ENCODE measurements at regions not wholly inside any gene's neighbourhood (a gene's known extent, or its start where the extent isn't known, plus 50 kb on each side); places are given as distances from the start of the nearest gene placed in this dataset.
"Not testable (repeated sequence)": the region's sequence is repeated elsewhere in the genome, so short reads cannot be mapped to it uniquely, and the experiment has no call there.

GRCh38 chr18:66317243-66318090 is 286.4 kb downstream of the CDH19 start:
- no peak for DNase-seq (ENCODE audit: low read depth)
- no peak overlapping the region for H3K4me3 ChIP-seq (ENCODE audit: low read depth, low read length)

- H3K4me3 ChIP-seq (ENCODE audit: low read depth, low read length): no peak overlapping the region
- no peak for DNase-seq (ENCODE audit: low read depth)
Observed at GRCh38 chr18:66316701-66317100, 287.2 kb downstream of the CDH19 start.

- no peak for DNase-seq (ENCODE audit: low read depth)
- H3K4me3 ChIP-seq (ENCODE audit: low read depth, low read length): no peak overlapping the region
Observed at GRCh38 chr18:66300141-66300540, 303.7 kb downstream of the CDH19 start.

GRCh38 chr18:66280470-66280869 is 323.4 kb downstream of the CDH19 start:
- no peak for DNase-seq (ENCODE audit: low read depth)
- no peak overlapping the region for H3K4me3 ChIP-seq (ENCODE audit: low read depth, low read length)

- H3K4me3 ChIP-seq (ENCODE audit: low read depth, low read length): no peak overlapping the region
- DNase-seq (ENCODE audit: low read depth): no peak
Observed at GRCh38 chr18:66271962-66272361, 331.9 kb downstream of the CDH19 start.

- H3K4me3 ChIP-seq (ENCODE audit: low read depth, low read length): no peak overlapping the region
- no peak for DNase-seq (ENCODE audit: low read depth)
Observed at GRCh38 chr18:66264130-66264529, 339.8 kb downstream of the CDH19 start.

GRCh38 chr18:66254121-66254520 is 349.8 kb downstream of the CDH19 start:
- H3K4me3 ChIP-seq (ENCODE audit: low read depth, low read length): no peak overlapping the region

GRCh38 chr18:66252703-66253102 is 351.2 kb downstream of the CDH19 start:
- no peak overlapping the region for H3K4me3 ChIP-seq (ENCODE audit: low read depth, low read length)
- DNase-seq (ENCODE audit: low read depth): no peak

More at GRCh38 chr18:66254121-66254520, 349.8 kb downstream of the CDH19 start:
- no peak for DNase-seq (ENCODE audit: low read depth)

GRCh38 chr18:66235206-66235605 is 368.7 kb downstream of the CDH19 start:
- no peak for DNase-seq (ENCODE audit: low read depth)
- H3K4me3 ChIP-seq (ENCODE audit: low read depth, low read length): no peak overlapping the region

- no peak overlapping the region for H3K4me3 ChIP-seq (ENCODE audit: low read depth, low read length)
- no peak for DNase-seq (ENCODE audit: low read depth)
Observed at GRCh38 chr18:66226782-66227181, 377.1 kb downstream of the CDH19 start.

- H3K4me3 ChIP-seq (ENCODE audit: low read depth, low read length); DNase-seq (ENCODE audit: low read depth): not testable (repeated sequence)
Observed at GRCh38 chr18:66223317-66223716, 380.6 kb downstream of the CDH19 start.

GRCh38 chr18:66222174-66222573 is 381.7 kb downstream of the CDH19 start:
- H3K4me3 ChIP-seq (ENCODE audit: low read depth, low read length): no peak overlapping the region
- no peak for DNase-seq (ENCODE audit: low read depth)

GRCh38 chr18:66219817-66220216 is 384.1 kb downstream of the CDH19 start:
- H3K4me3 ChIP-seq (ENCODE audit: low read depth, low read length): no peak overlapping the region
- no peak for DNase-seq (ENCODE audit: low read depth)

- no peak for DNase-seq (ENCODE audit: low read depth)
- no peak overlapping the region for H3K4me3 ChIP-seq (ENCODE audit: low read depth, low read length)
Observed at GRCh38 chr18:66211749-66212148, 392.1 kb downstream of the CDH19 start.

- no peak overlapping the region for H3K4me3 ChIP-seq (ENCODE audit: low read depth, low read length)
- DNase-seq (ENCODE audit: low read depth): no peak
Observed at GRCh38 chr18:66210875-66211274, 393.0 kb downstream of the CDH19 start.

- no peak for DNase-seq (ENCODE audit: low read depth)
- no peak overlapping the region for H3K4me3 ChIP-seq (ENCODE audit: low read depth, low read length)
Observed at GRCh38 chr18:66209656-66210055, 394.2 kb downstream of the CDH19 start.

- no peak for DNase-seq (ENCODE audit: low read depth)
- no peak overlapping the region for H3K4me3 ChIP-seq (ENCODE audit: low read depth, low read length)
Observed at GRCh38 chr18:66196805-66197204, 407.1 kb downstream of the CDH19 start.

- no peak overlapping the region for H3K4me3 ChIP-seq (ENCODE audit: low read depth, low read length)
- no peak for DNase-seq (ENCODE audit: low read depth)
Observed at GRCh38 chr18:66193938-66194337, 410.0 kb downstream of the CDH19 start.

GRCh38 chr18:66193394-66193793 is 410.5 kb downstream of the CDH19 start:
- no peak overlapping the region for H3K4me3 ChIP-seq (ENCODE audit: low read depth, low read length)
- DNase-seq (ENCODE audit: low read depth): no peak

GRCh38 chr18:66168685-66169235 is 417.9 kb downstream of the CDH7 start:
- no peak overlapping the region for H3K4me3 ChIP-seq (ENCODE audit: low read depth, low read length)
- DNase-seq (ENCODE audit: low read depth): no peak

All from skeletal muscle cell (primary cell).